Left colon (tissue), 2 donors: ENCODE measurements at regions not wholly inside any gene's neighbourhood (a gene's known extent, or its start where the extent isn't known, plus 50 kb on each side); places are given as distances from the start of the nearest gene placed in this dataset.

Source experiments
- ATAC-seq: fragments of 200-7000 bp; cut with Tn5 transposase; one replicate; pipeline ENCODE4 v1.9.1; 2020; ENCODE audit warnings: mild to moderate bottlenecking, moderate library complexity
- DNase-seq, 2 donors: peaks; one replicate each; pipeline ENCODE4 v3.0.0-alpha.2; 2020
- intact Hi-C, 2 donors: fragments of 100-400 bp; cut with DNase I in 1 of 2; cut with micrococcal nuclease in 1 of 2; formaldehyde crosslinking; loops; one replicate each; pipeline versions ENCODE4 v1.11.2 to v1.14.0; 2022; cut with DNase I, micrococcal nuclease
- donor health status: DM: no; HTN: no; CAD: no.
- donor health status: DM: yes; HTN: yes; CAD: no.

GRCh38 chr10:3510741-3511140 lies 274.3 kb downstream of the KLF6 start:
- intact Hi-C loops, result no loop called here
- DNase-seq (no peak), ATAC-seq (no peak)

DNA sequence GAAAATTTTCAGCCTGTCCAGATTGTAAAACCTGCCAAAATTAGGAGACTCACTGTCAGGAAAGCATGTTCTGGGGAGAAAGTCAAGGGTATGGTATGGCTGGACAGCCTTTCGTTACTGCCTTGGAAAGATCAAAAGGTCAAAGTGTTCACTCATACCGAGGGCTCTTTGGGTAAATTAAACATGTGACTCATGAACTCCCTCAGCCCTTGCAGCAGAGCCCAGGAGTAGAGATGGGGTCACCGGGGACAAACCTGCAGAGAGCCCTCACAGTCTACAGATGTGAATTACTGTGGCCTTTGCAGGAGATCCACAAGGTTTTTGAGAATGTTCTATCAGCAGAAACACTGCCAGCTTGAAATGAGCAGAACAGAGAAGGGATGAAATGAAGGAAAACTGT lies 275.7 kb downstream of the KLF6 start:
- ATAC-seq (no peak), DNase-seq (no peak)
- intact Hi-C loops, result no loop called here

DNA sequence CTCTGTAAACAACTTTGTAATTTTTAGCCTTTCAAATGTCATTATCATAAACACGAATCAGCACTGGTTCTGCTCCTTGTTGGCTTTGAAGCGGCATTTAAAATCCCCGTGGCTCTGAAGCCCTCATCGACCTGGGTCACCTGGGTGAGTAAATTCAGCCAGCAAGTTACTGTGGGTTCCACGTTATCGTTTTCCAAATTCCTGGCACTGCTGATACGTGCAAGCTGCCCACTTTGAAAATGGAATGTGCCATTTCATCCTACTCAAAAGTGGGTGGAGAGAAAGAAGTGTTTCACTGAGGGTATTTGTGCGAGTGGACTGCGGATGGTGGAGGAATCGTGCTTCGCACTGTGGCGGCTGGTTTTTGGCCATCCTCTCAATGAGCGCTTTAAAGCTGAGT lies 281.7 kb downstream of the KLF6 start:
- ATAC-seq (no peak), DNase-seq (no peak)
- intact Hi-C loops, result no loop called here

DNA sequence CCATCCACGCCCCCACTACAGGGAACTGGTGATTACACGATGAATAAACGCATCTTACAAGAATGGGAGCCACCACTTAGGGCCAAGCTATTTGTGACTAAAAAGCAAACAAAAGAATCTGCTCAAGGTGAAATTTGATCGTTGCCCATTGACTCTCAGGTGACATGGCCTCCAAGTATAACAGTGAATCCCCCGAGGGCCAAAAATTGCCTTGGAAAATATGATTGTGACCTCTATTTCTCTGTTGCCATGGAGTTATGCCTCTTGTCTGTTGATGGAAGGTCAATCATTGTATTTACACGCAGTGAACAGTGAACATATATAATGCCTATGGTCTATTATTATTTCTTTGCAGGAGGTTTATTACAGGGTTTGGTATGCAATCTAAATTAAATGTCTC lies 282.3 kb downstream of the KLF6 start:
- intact Hi-C loops, result no loop called here
- DNase-seq (no peak), ATAC-seq (no peak)

DNA sequence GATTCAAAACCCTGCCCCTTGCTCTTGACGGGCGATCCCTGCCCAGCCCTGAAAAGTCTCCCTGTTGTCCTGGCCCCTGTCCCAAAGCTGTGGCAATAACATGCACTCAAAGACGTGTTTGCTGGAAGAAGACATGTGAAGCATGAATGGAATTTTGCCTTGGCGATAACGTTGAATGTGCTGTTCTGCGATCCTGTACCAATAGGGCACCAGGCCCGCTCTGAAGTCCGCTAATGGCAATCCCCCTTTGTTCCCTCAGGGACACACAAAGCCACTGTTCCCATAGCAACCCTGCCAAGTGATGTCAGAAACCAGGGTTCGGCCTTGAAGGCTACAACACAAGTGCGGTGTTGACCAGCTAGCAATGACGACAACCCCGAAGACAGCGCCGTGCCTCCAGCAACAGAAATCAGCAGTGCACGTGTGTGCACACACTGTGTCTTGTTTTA lies 284.6 kb downstream of the KLF6 start:
- ATAC-seq, result no peak
- no peak for DNase-seq

DNA sequence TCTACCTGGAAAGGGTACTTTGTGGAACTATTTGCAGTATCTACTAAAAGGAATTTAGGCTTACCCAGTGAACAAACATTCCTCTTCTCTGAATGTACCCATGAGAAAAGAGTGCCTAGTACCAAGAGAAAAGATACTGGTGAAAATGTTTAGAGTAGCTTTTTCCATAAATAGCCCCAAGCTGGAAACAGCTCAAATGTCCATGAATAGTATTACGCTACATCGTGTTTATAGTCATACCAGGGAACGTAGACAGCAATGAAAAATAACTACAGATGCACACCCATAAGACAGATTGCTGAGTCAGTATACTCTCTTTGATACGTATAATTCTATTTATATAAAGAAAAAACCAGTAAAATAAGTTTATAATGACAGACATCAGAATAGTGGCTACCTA lies 285.9 kb downstream of the KLF6 start:
- no peak for DNase-seq
- intact Hi-C loops, result no loop called here
- ATAC-seq, result no peak

More for the DNA sequence above, 284.6 kb downstream of the KLF6 start:
- intact Hi-C loops, result no loop called here

DNA sequence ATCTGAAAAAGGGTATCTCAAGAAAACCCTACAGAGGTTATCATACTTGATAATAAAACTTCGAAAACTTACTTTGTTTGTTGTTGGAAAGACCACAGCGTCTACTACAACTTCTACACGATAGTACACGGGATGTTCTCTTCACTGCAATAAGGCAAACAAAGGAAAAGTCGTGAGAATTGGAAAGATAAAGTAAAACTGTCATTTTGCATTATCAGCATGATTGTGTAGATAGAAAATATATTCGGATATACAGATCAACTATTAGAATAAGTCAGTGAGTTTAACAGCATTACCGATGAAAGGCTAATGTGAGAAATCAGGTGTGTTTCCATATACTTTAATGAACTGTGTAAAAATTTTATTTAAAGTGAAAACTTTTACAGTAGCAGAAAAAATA lies 287.4 kb downstream of the KLF6 start:
- no peak for DNase-seq
- no peak for ATAC-seq
- intact Hi-C loops, result no loop called here

DNA sequence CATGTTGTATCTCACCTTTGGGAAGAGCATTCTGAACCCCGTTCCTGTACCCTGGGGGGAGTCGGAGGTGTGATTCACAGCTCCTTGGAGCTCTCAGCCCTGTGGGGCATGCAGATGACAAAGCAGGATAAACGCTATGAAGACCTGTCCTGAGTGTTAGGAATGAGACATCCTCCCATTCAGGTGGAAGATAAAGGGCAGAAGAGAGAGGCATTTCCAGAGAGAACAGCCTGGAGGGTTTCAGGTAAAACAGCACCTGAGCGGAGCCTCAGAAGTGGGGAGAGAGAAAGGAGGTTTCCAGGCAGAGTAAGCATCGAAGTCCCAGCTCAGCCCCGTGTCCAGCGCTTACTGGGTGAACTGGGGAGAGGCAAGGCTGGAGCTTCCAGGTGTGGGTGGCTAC lies 288.9 kb downstream of the KLF6 start:
- DNase-seq, result no peak
- intact Hi-C loops, result no loop called here
- ATAC-seq, result no peak

DNA sequence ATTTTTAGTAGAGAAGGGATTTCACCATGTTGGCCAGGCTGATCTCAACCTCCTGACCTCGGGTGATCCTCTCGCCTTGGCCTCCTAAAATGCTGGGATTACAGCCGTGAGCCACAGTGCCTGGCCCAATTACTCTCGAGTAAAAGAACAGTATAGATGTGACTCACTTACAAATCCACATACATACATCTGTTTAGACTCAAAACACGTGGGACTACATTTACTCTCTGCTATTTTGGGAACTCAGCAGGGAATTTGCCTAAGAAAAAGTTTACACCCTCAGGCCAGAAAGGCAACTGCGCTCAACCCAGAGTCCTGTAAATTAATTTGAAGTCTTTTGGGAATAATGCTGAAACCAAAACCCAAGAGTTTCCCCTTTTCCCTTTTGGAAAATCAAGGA lies 289.7 kb downstream of the KLF6 start:
- intact Hi-C loops, result no loop called here
- ATAC-seq (no peak), DNase-seq (no peak)

DNA sequence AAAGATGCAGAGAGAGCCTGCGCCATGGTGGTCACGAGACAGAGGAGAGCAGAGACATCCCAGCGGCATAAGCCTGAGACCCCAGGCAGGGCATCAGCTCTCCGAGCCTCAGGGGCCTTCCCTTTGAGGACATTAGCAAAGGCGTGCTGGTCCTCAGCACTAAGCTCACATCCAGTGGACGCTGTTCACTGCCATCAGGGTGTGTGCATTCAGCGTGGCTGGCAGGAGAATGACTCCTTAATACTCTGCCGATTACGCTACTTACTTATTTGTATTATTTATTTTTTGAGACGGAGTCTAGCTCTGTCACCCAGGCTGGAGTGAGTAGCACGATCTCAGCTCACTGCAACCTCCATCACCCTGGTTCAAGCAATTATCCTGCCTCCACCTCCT lies 290.2 kb downstream of the KLF6 start:
- ATAC-seq, result no peak
- DNase-seq, result no peak
- intact Hi-C loops, result no loop called here

DNA sequence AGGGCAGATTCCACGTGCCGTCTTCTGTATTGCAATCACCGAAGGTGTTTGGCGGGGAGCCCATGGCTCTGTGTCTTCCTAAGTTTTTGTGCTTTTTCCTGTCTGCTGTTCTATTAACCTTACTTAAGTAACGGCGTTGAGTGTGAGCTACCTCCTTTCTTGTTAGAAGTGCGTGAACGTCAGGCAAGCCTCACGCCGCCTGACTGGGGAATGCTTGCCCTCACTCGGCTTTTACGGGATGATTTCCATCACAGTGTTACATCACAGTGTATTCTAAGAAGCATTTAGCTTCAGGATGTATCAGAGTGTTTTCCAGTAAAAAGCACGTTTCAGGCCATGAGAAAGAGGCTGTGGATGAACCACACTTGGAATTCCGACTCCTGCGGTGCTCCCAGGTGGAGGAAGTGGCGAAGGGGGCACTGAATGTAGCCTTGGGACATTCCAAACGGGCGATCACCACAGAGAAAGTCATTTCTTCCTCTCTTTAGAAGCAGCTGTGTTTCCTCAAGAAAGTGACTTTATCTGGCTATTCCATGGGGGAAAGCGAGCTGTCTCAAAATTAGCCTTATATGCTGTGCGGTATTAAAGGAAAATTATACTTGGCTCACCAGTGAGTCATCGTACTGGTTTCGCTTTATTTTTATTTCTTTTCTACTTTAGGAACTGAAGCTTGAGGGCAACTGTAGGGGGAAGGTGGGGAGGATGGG lies 290.7 kb downstream of the KLF6 start:
- intact Hi-C loops, result no loop called here
- no peak for ATAC-seq
- DNase-seq, result no peak

- ATAC-seq (no peak), DNase-seq (no peak)
- intact Hi-C loops, result no loop called here
These were observed 291.4 kb downstream of the KLF6 start for GRCh38 chr10:3493621-3494020.

DNA sequence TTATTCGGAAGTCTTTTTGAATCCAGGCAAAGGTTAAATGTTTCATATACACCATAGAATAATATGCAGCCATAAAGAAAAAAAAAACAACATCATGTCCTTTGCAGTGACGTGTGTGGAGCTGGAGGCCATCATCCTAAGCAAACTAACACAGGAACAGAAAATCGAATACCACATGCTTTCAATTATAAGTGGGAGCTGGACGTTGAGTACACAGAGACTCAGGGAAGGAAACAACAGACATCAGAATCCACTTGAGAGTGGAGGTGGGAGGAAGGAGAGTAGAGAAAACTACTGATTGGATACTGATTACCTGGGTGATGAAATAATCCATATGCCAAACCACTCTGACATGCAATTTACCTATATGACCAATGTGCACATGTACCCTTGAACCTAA lies 293.4 kb downstream of the KLF6 start:
- ATAC-seq, result no peak
- no peak for DNase-seq
- intact Hi-C loops, result no loop called here

- DNase-seq (no peak), ATAC-seq (no peak)
- intact Hi-C loops, result no loop called here
These were observed 297.8 kb downstream of the KLF6 start for GRCh38 chr10:3487228-3487627.

- ATAC-seq (peak; percentile 94), DNase-seq (peak; percentile 94)
- intact Hi-C loops, result no loop called here
These were observed 298.5 kb downstream of the KLF6 start for GRCh38 chr10:3486346-3487065.

DNA sequence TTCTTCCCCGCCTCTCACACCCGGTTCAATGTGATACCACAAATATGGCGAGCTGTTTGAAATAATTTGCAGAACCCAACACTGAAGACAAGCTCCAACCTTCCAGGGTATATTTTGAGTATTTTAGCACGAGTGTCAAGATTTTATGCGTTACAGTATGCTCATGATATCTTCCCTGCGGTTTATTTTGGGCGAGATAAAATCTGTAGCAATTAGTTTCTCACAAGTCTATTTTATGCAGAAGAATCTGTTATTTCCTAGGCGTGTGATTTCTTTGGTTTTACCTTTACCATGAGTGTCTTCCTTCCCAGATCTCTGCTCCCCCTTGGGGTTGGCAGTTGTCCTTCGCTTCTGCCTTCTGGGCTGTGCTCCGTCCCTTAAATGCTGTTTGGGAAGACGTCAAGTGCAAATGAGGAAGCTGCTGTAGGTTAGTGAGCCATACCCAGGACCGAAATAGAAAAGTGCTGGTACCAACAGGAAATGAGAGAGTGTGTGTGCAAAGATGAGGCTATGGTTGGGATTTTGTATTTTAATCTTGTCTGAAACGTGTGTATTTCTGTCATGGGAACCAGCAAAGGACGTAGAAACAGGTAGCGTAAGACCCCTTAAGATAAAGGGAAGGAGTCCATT lies 299.8 kb downstream of the KLF6 start:
- intact Hi-C loops, result no loop called here
- ATAC-seq, result no peak
- DNase-seq, result no peak

DNA sequence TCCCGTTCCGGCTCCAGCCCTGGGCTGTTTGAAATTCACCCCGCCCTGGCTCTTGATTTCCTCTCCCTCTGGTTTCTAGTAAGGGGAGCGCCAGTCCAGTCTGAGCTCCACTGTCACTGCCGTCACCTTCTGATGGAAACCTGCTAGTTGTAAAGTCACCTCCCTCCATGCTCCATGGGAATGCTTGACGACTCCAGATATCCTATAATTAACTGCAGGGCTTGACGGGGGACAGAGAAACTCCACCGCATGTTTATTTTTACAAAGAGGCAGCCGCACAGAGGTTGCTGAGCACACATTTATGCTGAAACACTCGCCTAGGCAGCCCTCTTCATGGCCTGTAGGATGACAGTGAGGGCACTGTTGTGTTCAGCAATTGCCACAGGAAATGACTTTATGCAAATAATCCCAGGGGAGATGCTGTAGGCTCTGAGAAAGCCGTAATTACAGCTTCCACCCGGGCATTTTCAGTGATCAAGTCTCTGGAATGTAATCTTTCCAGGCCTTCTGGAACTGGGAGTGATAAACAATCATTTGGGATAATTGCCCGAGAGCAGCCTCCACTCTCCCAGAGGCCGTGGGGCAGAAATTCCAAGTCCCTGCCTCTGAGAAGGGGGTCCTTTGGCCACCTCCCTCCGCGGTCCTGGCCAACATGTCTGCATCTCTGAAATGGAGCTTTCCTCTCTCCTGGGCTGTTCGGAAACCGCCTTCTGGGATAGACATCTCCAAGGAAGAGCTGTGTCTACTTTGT lies 300.5 kb downstream of the KLF6 start:
- ATAC-seq (no peak), DNase-seq (no peak)
- intact Hi-C loops, result no loop called here

- ATAC-seq (peak; percentile 79), DNase-seq (peak; percentile 35 to 73)
- intact Hi-C loops, result no loop called here
These were observed 302.6 kb downstream of the KLF6 start for GRCh38 chr10:3482200-3482993.

- intact Hi-C loops, result no loop called here
- no peak for DNase-seq
- ATAC-seq, result no peak
These were observed 303.5 kb downstream of the KLF6 start for GRCh38 chr10:3481496-3481895.
